ENCODE measurements at regions not wholly inside any gene's neighbourhood (a gene's known extent, or its start where the extent isn't known, plus 50 kb on each side); places are given as distances from the start of the nearest gene placed in this dataset.

GRCh38 chr2:52428224-52428623 lies 1339.4 kb upstream of the CHAC2 start:
- TF ChIP-seq CTCF (IDR thresholded peaks at IDR 0.05 in 4 of 5, conservative IDR thresholded peaks at IDR 0.05 in 1 of 5) = no peak
- TF ChIP-seq POLR2A (IDR thresholded peaks at IDR 0.05) = no peak

Data from gastrocnemius medialis (tissue), 4 donors.